ENCODE measurements at regions not wholly inside any gene's neighbourhood (a gene's known extent, or its start where the extent isn't known, plus 50 kb on each side); places are given as distances from the start of the nearest gene placed in this dataset.

- Histone ChIP-seq H3K27me3 (replicated peaks; ENCODE audit: insufficient read depth) (no peaks in the 10 kb centered on the region), H3K9ac (no peak overlapping the region), H3K79me2 (ENCODE audit: insufficient read depth) (no peaks in the 10 kb centered on the region), H4K20me1 (ENCODE audit: insufficient read depth) (no peaks in the 10 kb centered on the region), H3K9me3 (ENCODE audit: low read depth) (no peaks in the 10 kb centered on the region), H3K4me1 (ENCODE audit: insufficient read depth) (no peaks in the 10 kb centered on the region), H3F3A (ENCODE audit: insufficient read depth) (no peaks in the 10 kb centered on the region), H3K4me3 (no peak overlapping the region), H2AFZ (no peak overlapping the region), H3K36me3 (ENCODE audit: low read depth) (no peaks in the 10 kb centered on the region), H3K9me2 (ENCODE audit: insufficient read depth) (no peaks in the 10 kb centered on the region), H3K27ac (no peak overlapping the region), H3K4me2 (ENCODE audit: unreplicated experiment) (no peak overlapping the region)
- TF ChIP-seq EZH2phosphoT487 (IDR thresholded peaks at IDR 0.05; ENCODE audit: insufficient read depth, low read depth) (no peak), EZH2 (IDR thresholded peaks at IDR 0.05; ENCODE audit: insufficient read depth, poor library complexity, severe bottlenecking) (no peak)
- DNase-seq, result no peak
- in situ Hi-C loops (cut with MboI), result no loop called here
- 45 to 48% methylated on average over 1 of the region's 1 CpG for WGBS, 2 experiments (ENCODE audit: low coverage in 1 of 2, low lambda C conversion rate in 2 of 2, missing lambda C conversion rate in 2 of 2)
Measured at GRCh38 chr18:43533371-43533770, 256.1 kb upstream of the SYT4 start.

GRCh38 chr18:43534511-43534910, 257.2 kb upstream of the SYT4 start:
- no peaks in the 10 kb centered on the region for H4K20me1 ChIP-seq (ENCODE audit: insufficient read depth)
- no peak overlapping the region for H3K27ac ChIP-seq
- in situ Hi-C loops (cut with MboI), result no loop called here
- peak; percentile 42 for DNase-seq
- H3K4me3 ChIP-seq, result no peak overlapping the region
- H3K4me1 ChIP-seq (ENCODE audit: insufficient read depth), result peaks cover 3% of the 10 kb centered on the region; the same call in 1 of the 2 replicates
- TF ChIP-seq EZH2 (IDR thresholded peaks at IDR 0.05; ENCODE audit: insufficient read depth, poor library complexity, severe bottlenecking), result no peak
- no peak for TF ChIP-seq EZH2phosphoT487 (IDR thresholded peaks at IDR 0.05; ENCODE audit: insufficient read depth, low read depth)
- H3K9me3 ChIP-seq (ENCODE audit: low read depth), result no peaks in the 10 kb centered on the region
- no peaks in the 10 kb centered on the region for H3K36me3 ChIP-seq (ENCODE audit: low read depth)
- no peak overlapping the region for H3K9ac ChIP-seq
- H3K4me2 ChIP-seq (ENCODE audit: unreplicated experiment), result no peak overlapping the region
- 0 out of 2 replicates have a peak, but pooled peaks cover under 1% of the 10 kb centered on the region for H3F3A ChIP-seq (ENCODE audit: insufficient read depth)
- H3K79me2 ChIP-seq (ENCODE audit: insufficient read depth), result no peaks in the 10 kb centered on the region
- 5 to 6% methylated on average over 2 of the region's 2 CpGs for WGBS, 2 experiments (ENCODE audit: low coverage in 1 of 2, low lambda C conversion rate in 2 of 2, missing lambda C conversion rate in 2 of 2)
- H3K9me2 ChIP-seq (ENCODE audit: insufficient read depth), result no peaks in the 10 kb centered on the region
- no peaks in the 10 kb centered on the region for H3K27me3 ChIP-seq (replicated peaks; ENCODE audit: insufficient read depth)
- no peak overlapping the region for H2AFZ ChIP-seq

- Histone ChIP-seq H3K4me3 (no peak overlapping the region), H3K4me2 (ENCODE audit: unreplicated experiment) (peak overlapping the region; percentile 14), H3K27me3 (replicated peaks; ENCODE audit: insufficient read depth) (0 out of 2 replicates have a peak, but pooled peaks cover 3% of the 10 kb centered on the region), H3K4me1 (ENCODE audit: insufficient read depth) (peaks cover 12% of the 10 kb centered on the region), H3K27ac (no peak overlapping the region), H2AFZ (no peak overlapping the region), H3K79me2 (ENCODE audit: insufficient read depth) (no peaks in the 10 kb centered on the region), H3K9ac (no peak overlapping the region), H3K36me3 (ENCODE audit: low read depth) (no peaks in the 10 kb centered on the region), H3K9me3 (ENCODE audit: low read depth) (no peaks in the 10 kb centered on the region), H3F3A (ENCODE audit: insufficient read depth) (peaks cover 6% of the 10 kb centered on the region; the same call in 1 of the 2 replicates), H4K20me1 (ENCODE audit: insufficient read depth) (no peaks in the 10 kb centered on the region), H3K9me2 (ENCODE audit: insufficient read depth) (no peaks in the 10 kb centered on the region)
- in situ Hi-C loops (cut with MboI), result no loop called here
- 0 to 2% methylated on average over 1 of the region's 1 CpG for WGBS, 2 experiments (ENCODE audit: low coverage in 1 of 2, low lambda C conversion rate in 2 of 2, missing lambda C conversion rate in 2 of 2)
- TF ChIP-seq EZH2 (IDR thresholded peaks at IDR 0.05; ENCODE audit: insufficient read depth, poor library complexity, severe bottlenecking), result no peak
- TF ChIP-seq EZH2phosphoT487 (IDR thresholded peaks at IDR 0.05; ENCODE audit: insufficient read depth, low read depth), result no peak
- peak; percentile 10 for DNase-seq
Measured at GRCh38 chr18:43539862-43540261, 262.6 kb upstream of the SYT4 start.

GRCh38 chr18:43542016-43542415, 264.7 kb upstream of the SYT4 start:
- in situ Hi-C loops (cut with MboI), result no loop called here
- H3K36me3 ChIP-seq (ENCODE audit: low read depth), result no peaks in the 10 kb centered on the region
- WGBS, 2 experiments (ENCODE audit: low coverage in 1 of 2, low lambda C conversion rate in 2 of 2, missing lambda C conversion rate in 2 of 2), result 36 to 39% methylated on average over 6 of the region's 6 CpGs
- H3F3A ChIP-seq (ENCODE audit: insufficient read depth), result peaks cover 6% of the 10 kb centered on the region; the same call in 1 of the 2 replicates
- no peak overlapping the region for H3K4me3 ChIP-seq
- TF ChIP-seq EZH2 (IDR thresholded peaks at IDR 0.05; ENCODE audit: insufficient read depth, poor library complexity, severe bottlenecking) (no peak), EZH2phosphoT487 (IDR thresholded peaks at IDR 0.05; ENCODE audit: insufficient read depth, low read depth) (no peak)
- H4K20me1 ChIP-seq (ENCODE audit: insufficient read depth), result no peaks in the 10 kb centered on the region
- no peak overlapping the region for H3K9ac ChIP-seq
- peaks cover 12% of the 10 kb centered on the region for H3K4me1 ChIP-seq (ENCODE audit: insufficient read depth)
- H3K27ac ChIP-seq, result no peak overlapping the region
- no peaks in the 10 kb centered on the region for H3K9me2 ChIP-seq (ENCODE audit: insufficient read depth)
- H3K4me2 ChIP-seq (ENCODE audit: unreplicated experiment), result no peak overlapping the region
- H2AFZ ChIP-seq, result no peak overlapping the region
- DNase-seq, result no peak
- H3K9me3 ChIP-seq (ENCODE audit: low read depth), result no peaks in the 10 kb centered on the region
- H3K79me2 ChIP-seq (ENCODE audit: insufficient read depth), result no peaks in the 10 kb centered on the region
- 0 out of 2 replicates have a peak, but pooled peaks cover 3% of the 10 kb centered on the region for H3K27me3 ChIP-seq (replicated peaks; ENCODE audit: insufficient read depth)

GRCh38 chr18:43543236-43543635, 265.9 kb upstream of the SYT4 start:
- no peaks in the 10 kb centered on the region for H3K36me3 ChIP-seq (ENCODE audit: low read depth)
- H3K4me2 ChIP-seq (ENCODE audit: unreplicated experiment), result no peak overlapping the region
- no peak for TF ChIP-seq EZH2 (IDR thresholded peaks at IDR 0.05; ENCODE audit: insufficient read depth, poor library complexity, severe bottlenecking)
- no peak for TF ChIP-seq EZH2phosphoT487 (IDR thresholded peaks at IDR 0.05; ENCODE audit: insufficient read depth, low read depth)
- H3K27me3 ChIP-seq (replicated peaks; ENCODE audit: insufficient read depth), result 0 out of 2 replicates have a peak, but pooled peaks cover 3% of the 10 kb centered on the region
- peaks cover 12% of the 10 kb centered on the region for H3K4me1 ChIP-seq (ENCODE audit: insufficient read depth)
- no peak overlapping the region for H3K4me3 ChIP-seq
- H3K27ac ChIP-seq, result no peak overlapping the region
- H3K9ac ChIP-seq, result no peak overlapping the region
- H2AFZ ChIP-seq, result no peak overlapping the region
- no peaks in the 10 kb centered on the region for H4K20me1 ChIP-seq (ENCODE audit: insufficient read depth)
- H3K9me3 ChIP-seq (ENCODE audit: low read depth), result no peaks in the 10 kb centered on the region
- in situ Hi-C loops (cut with MboI), result no loop called here
- no peak for DNase-seq
- no peaks in the 10 kb centered on the region for H3K79me2 ChIP-seq (ENCODE audit: insufficient read depth)
- no peaks in the 10 kb centered on the region for H3K9me2 ChIP-seq (ENCODE audit: insufficient read depth)
- WGBS, 2 experiments (ENCODE audit: low coverage in 1 of 2, low lambda C conversion rate in 2 of 2, missing lambda C conversion rate in 2 of 2), result 27 to 39% methylated on average over 4 of the region's 4 CpGs
- H3F3A ChIP-seq (ENCODE audit: insufficient read depth), result peaks cover 6% of the 10 kb centered on the region; the same call in 1 of the 2 replicates
